Lower leg skin (tissue), 3 donors: ENCODE measurements at regions not wholly inside any gene's neighbourhood (a gene's known extent, or its start where the extent isn't known, plus 50 kb on each side); places are given as distances from the start of the nearest gene placed in this dataset.

ENCODE experiments used
- CTCF ChIP-seq, 3 donors: fragments of 450-650 bp; IDR thresholded peaks; one replicate each; pipeline ENCODE4 v1.5.1; 2016; ENCODE audit warnings: antibody characterized with exemption in 3 of 3, mild to moderate bottlenecking in 3 of 3, moderate library complexity in 2 of 3
- POLR2A ChIP-seq, 2 donors: fragments of 450-650 bp; IDR thresholded peaks; one replicate each; pipeline ENCODE4 v1.6.1; 2016 to 2017; ENCODE audit warnings: antibody characterized with exemption in 2 of 2, mild to moderate bottlenecking in 1 of 2, moderate library complexity in 1 of 2

GRCh38 chr12:126582231-126582630, 1517.0 kb downstream of the AACS start:
- no peak for TF ChIP-seq POLR2A (IDR thresholded peaks at IDR 0.05)
- TF ChIP-seq CTCF (IDR thresholded peaks at IDR 0.05): no peak
